ENCODE measurements at regions not wholly inside any gene's neighbourhood (a gene's known extent, or its start where the extent isn't known, plus 50 kb on each side); places are given as distances from the start of the nearest gene placed in this dataset.

- TF ChIP-seq CTCF (IDR thresholded peaks at IDR 0.05) (peak; percentile 92 to 98 (median 95)), POLR2A (IDR thresholded peaks at IDR 0.05) (no peak)
Measured at GRCh38 chr1:184222652-184223052, 164.2 kb upstream of the C1orf21 start.
